ENCODE measurements at regions not wholly inside any gene's neighbourhood (a gene's known extent, or its start where the extent isn't known, plus 50 kb on each side); places are given as distances from the start of the nearest gene placed in this dataset.

DNA sequence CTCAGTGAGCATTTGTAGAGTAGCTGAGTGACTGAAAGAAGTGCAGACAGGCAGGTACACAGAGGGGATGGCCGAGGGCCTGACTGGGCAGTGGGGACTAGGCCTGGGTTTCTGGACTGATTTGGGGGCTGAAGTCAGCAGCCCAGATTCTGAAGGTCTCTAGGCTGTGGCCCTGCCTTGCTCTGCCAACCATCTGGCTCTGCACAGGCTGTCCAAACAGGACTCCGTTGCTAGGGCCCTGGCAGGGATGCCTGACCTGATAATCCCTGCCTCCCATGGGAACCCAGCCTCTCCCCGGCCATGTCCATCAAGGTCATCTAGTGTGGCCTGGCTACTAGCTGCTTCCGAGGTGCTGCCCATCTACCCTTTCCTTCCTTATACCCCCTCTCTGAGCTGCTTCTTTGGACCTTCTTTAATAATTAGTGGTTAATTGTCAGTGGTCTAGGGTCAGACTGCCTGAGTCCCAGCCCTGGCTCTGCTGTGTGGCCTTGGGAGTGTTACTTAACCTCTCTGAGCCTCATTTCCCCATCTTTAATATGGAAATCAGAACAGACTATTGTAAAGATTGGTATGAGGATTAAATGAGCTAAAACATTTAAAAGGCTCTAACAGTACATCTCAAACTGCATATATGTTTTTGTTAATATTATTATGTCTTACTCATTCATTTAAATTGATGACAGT, 137.9 kb downstream of the VEGFA start:
- no peak for TF ChIP-seq CTCF (IDR thresholded peaks at IDR 0.05)
- TF ChIP-seq POLR2A (IDR thresholded peaks at IDR 0.05), result no peak
